ENCODE measurements at regions not wholly inside any gene's neighbourhood (a gene's known extent, or its start where the extent isn't known, plus 50 kb on each side); places are given as distances from the start of the nearest gene placed in this dataset.

DNA sequence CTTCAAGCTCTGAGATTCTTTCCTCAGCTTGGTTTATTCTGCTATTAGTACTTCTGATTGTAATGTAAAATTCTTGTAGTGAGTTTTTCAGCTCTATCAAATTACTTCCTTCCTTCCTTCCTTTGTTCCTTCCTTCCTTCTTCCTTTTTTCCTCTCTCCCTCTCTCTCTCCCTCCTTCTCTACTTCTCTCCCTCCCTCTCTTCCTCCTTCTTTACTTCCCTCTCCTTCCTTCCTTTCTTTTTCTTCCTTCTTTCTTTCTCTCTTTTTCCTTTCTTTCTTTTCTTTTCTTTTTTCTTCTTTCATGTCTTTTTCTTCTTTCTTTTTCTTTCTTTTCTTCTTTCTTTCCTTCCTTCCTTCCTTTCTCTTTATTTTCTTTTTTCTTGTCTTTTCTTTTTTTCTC lies 565.2 kb upstream of the STXBP6 start:
- Mint-ChIP-seq H3K36me3 (ENCODE audit: insufficient read depth, unreplicated experiment) (no peaks in the 10 kb centered on the region), H3K4me3 (ENCODE audit: low read depth, unreplicated experiment) (no peak overlapping the region), H3K9me3 (ENCODE audit: low read depth, unreplicated experiment) (peaks cover 23% of the 10 kb centered on the region), H3K27ac (ENCODE audit: unreplicated experiment) (no peak overlapping the region), H3K4me1 (ENCODE audit: low read depth, unreplicated experiment) (no peaks in the 10 kb centered on the region), H3K27me3 (ENCODE audit: unreplicated experiment) (no peaks in the 10 kb centered on the region)
- no peak for DNase-seq
- no TSS peak for BruUV-seq (replicated peaks)
- intact Hi-C loops (cut with micrococcal nuclease; ENCODE audit: unreplicated experiment): no loop called here
- CTCF ChIA-PET: no interaction called here
- TF ChIP-seq, protein P1, sequence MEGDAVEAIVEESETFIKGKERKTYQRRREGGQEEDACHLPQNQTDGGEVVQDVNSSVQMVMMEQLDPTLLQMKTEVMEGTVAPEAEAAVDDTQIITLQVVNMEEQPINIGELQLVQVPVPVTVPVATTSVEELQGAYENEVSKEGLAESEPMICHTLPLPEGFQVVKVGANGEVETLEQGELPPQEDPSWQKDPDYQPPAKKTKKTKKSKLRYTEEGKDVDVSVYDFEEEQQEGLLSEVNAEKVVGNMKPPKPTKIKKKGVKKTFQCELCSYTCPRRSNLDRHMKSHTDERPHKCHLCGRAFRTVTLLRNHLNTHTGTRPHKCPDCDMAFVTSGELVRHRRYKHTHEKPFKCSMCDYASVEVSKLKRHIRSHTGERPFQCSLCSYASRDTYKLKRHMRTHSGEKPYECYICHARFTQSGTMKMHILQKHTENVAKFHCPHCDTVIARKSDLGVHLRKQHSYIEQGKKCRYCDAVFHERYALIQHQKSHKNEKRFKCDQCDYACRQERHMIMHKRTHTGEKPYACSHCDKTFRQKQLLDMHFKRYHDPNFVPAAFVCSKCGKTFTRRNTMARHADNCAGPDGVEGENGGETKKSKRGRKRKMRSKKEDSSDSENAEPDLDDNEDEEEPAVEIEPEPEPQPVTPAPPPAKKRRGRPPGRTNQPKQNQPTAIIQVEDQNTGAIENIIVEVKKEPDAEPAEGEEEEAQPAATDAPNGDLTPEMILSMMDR (IDR thresholded peaks at IDR 0.05; ENCODE audit: unreplicated experiment): no peak

DNA sequence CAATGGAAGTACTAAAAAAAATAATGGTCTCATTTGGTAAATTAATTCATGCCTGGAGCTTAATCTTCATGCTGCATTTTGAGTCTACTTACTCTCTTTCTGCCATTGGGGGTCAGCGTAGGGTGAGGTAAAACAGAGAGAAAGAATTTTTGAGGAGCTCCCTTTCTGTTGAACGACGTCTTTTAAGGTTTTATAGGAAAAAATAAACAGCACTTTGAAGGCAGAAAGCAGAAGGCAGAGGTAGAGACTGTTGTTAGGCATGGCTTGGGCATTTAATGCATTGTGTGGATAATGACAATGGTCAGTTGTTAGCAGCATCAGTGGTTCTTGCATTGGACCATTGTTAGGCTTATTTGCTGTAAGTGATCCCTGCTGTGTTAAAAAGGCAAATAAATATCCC lies 557.2 kb upstream of the STXBP6 start:
- Mint-ChIP-seq H3K4me1 (ENCODE audit: low read depth, unreplicated experiment) (no peaks in the 10 kb centered on the region), H3K4me3 (ENCODE audit: low read depth, unreplicated experiment) (no peak overlapping the region), H3K9me3 (ENCODE audit: low read depth, unreplicated experiment) (peaks cover 13% of the 10 kb centered on the region), H3K27ac (ENCODE audit: unreplicated experiment) (no peak overlapping the region), H3K27me3 (ENCODE audit: unreplicated experiment) (no peaks in the 10 kb centered on the region), H3K36me3 (ENCODE audit: insufficient read depth, unreplicated experiment) (no peaks in the 10 kb centered on the region)
- intact Hi-C loops (cut with micrococcal nuclease; ENCODE audit: unreplicated experiment): no loop called here
- no TSS peak for BruUV-seq (replicated peaks)
- CTCF ChIA-PET: no interaction called here
- TF ChIP-seq, protein P1 (IDR thresholded peaks at IDR 0.05; ENCODE audit: unreplicated experiment): no peak
- no peak for DNase-seq

GRCh38 chr14:25602106-25602505 lies 552.2 kb upstream of the STXBP6 start:
- H3K4me3 Mint-ChIP-seq (ENCODE audit: low read depth, unreplicated experiment): no peak overlapping the region
- TF ChIP-seq, protein P1 (IDR thresholded peaks at IDR 0.05; ENCODE audit: unreplicated experiment): no peak
- no peaks in the 10 kb centered on the region for H3K36me3 Mint-ChIP-seq (ENCODE audit: insufficient read depth, unreplicated experiment)
- no TSS peak for BruUV-seq (replicated peaks)
- intact Hi-C loops (cut with micrococcal nuclease; ENCODE audit: unreplicated experiment): no loop called here
- no peak overlapping the region for H3K27ac Mint-ChIP-seq (ENCODE audit: unreplicated experiment)
- H3K4me1 Mint-ChIP-seq (ENCODE audit: low read depth, unreplicated experiment): no peaks in the 10 kb centered on the region
- CTCF ChIA-PET: no interaction called here
- H3K9me3 Mint-ChIP-seq (ENCODE audit: low read depth, unreplicated experiment): peaks cover 15% of the 10 kb centered on the region
- no peak for DNase-seq
- H3K27me3 Mint-ChIP-seq (ENCODE audit: unreplicated experiment): no peaks in the 10 kb centered on the region

DNA sequence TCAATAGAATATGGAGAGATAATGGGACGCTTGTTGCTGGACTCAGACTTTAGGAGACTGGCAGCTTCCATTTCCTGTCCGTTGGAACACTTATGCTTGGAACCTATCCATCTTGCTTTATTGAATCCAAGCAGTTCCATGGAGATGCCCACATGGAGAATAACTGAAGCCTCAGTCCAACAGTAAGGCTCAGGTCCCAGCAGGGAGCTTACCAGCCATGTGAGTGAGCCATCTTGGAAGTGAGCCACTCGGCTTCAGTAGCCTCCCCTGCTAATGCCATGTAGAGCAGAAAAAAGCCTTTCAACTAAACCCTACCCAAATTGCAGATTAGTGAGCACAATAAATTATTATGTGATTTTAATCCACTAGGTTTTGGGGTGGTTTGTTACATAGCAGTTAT lies 538.8 kb upstream of the STXBP6 start:
- no peaks in the 10 kb centered on the region for H3K27me3 Mint-ChIP-seq (ENCODE audit: unreplicated experiment)
- H3K4me3 Mint-ChIP-seq (ENCODE audit: low read depth, unreplicated experiment): no peak overlapping the region
- intact Hi-C loops (cut with micrococcal nuclease; ENCODE audit: unreplicated experiment): no loop called here
- H3K27ac Mint-ChIP-seq (ENCODE audit: unreplicated experiment): no peak overlapping the region
- CTCF ChIA-PET: no interaction called here
- no peak for DNase-seq
- H3K4me1 Mint-ChIP-seq (ENCODE audit: low read depth, unreplicated experiment): no peaks in the 10 kb centered on the region
- peaks cover 8% of the 10 kb centered on the region for H3K9me3 Mint-ChIP-seq (ENCODE audit: low read depth, unreplicated experiment)
- TF ChIP-seq, protein P1 (IDR thresholded peaks at IDR 0.05; ENCODE audit: unreplicated experiment): no peak
- BruUV-seq (replicated peaks): no TSS peak
- no peaks in the 10 kb centered on the region for H3K36me3 Mint-ChIP-seq (ENCODE audit: insufficient read depth, unreplicated experiment)

Data from Calu3 (cell line).